ENCODE measurements at regions not wholly inside any gene's neighbourhood (a gene's known extent, or its start where the extent isn't known, plus 50 kb on each side); places are given as distances from the start of the nearest gene placed in this dataset.

DNA sequence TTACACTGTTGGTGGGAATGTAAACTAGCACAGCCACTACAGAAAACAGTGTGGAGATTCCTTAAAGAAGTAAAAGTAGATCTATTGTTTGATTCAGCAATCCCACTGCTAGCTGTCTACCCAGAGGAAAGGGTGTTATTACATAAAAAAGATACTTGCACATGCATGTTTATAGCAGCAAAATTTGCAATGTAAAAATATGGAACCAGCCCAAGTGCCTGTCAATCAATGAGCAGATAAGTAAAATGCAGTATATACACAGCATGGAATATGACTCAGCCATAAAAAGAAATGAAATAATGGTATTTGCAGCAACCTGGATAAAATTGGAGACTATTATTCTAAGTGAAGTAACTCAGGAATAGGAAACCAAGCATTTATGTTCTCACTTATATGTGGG, 161.7 kb downstream of the DDX3Y start:
- intact Hi-C loops (cut with micrococcal nuclease) = no loop called here
- no peak overlapping the region for H3K27ac ChIP-seq (replicated peaks)
- no peak for DNase-seq
- no peaks in the 10 kb centered on the region for H3K27me3 ChIP-seq (ENCODE audit: low read depth)
- no peaks in the 10 kb centered on the region for H3K36me3 ChIP-seq
- H3K4me1 ChIP-seq = no peaks in the 10 kb centered on the region
- H3K4me3 ChIP-seq = no peak overlapping the region
- H3K9me3 ChIP-seq (replicated peaks) = peaks cover 5% of the 10 kb centered on the region
- TF ChIP-seq, protein P1, sequence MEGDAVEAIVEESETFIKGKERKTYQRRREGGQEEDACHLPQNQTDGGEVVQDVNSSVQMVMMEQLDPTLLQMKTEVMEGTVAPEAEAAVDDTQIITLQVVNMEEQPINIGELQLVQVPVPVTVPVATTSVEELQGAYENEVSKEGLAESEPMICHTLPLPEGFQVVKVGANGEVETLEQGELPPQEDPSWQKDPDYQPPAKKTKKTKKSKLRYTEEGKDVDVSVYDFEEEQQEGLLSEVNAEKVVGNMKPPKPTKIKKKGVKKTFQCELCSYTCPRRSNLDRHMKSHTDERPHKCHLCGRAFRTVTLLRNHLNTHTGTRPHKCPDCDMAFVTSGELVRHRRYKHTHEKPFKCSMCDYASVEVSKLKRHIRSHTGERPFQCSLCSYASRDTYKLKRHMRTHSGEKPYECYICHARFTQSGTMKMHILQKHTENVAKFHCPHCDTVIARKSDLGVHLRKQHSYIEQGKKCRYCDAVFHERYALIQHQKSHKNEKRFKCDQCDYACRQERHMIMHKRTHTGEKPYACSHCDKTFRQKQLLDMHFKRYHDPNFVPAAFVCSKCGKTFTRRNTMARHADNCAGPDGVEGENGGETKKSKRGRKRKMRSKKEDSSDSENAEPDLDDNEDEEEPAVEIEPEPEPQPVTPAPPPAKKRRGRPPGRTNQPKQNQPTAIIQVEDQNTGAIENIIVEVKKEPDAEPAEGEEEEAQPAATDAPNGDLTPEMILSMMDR (IDR thresholded peaks at IDR 0.05; ENCODE audit: borderline replicate concordance) = no peak

DNA sequence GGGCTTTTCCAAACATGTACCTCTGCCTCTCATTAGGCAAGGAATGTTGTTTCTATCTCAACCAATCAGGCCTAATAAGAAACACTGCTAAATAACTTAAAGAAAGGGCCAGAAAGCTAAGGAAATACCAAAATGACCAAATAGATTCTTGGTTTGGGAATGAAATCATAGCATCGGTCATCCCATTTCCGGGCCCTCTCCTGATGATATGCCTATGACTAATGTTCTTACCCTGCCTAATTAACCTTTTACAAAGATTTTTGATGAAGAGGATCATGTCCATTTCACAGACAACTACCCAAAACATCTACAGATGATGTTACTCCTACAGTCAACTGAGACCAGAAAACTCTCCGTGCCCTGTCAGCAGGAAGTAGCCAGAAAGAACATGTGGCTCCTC, 164.0 kb downstream of the DDX3Y start:
- H3K4me3 ChIP-seq = no peak overlapping the region
- intact Hi-C loops (cut with micrococcal nuclease) = no loop called here
- H3K36me3 ChIP-seq = no peaks in the 10 kb centered on the region
- H3K9me3 ChIP-seq (replicated peaks) = peaks cover 10% of the 10 kb centered on the region
- TF ChIP-seq, protein P1 (IDR thresholded peaks at IDR 0.05; ENCODE audit: borderline replicate concordance) = no peak
- H3K4me1 ChIP-seq = no peaks in the 10 kb centered on the region
- DNase-seq = no peak
- no peaks in the 10 kb centered on the region for H3K27me3 ChIP-seq (ENCODE audit: low read depth)
- H3K27ac ChIP-seq (replicated peaks) = no peak overlapping the region

GRCh38 chrY:13069111-13069510, 164.4 kb downstream of the DDX3Y start:
- peaks cover 10% of the 10 kb centered on the region for H3K9me3 ChIP-seq (replicated peaks)
- H3K4me1 ChIP-seq = no peaks in the 10 kb centered on the region
- H3K27ac ChIP-seq (replicated peaks) = no peak overlapping the region
- no peak for DNase-seq
- intact Hi-C loops (cut with micrococcal nuclease) = no loop called here
- H3K4me3 ChIP-seq = no peak overlapping the region
- TF ChIP-seq, protein P1 (IDR thresholded peaks at IDR 0.05; ENCODE audit: borderline replicate concordance) = no peak
- H3K27me3 ChIP-seq (ENCODE audit: low read depth) = no peaks in the 10 kb centered on the region
- no peaks in the 10 kb centered on the region for H3K36me3 ChIP-seq

DNA sequence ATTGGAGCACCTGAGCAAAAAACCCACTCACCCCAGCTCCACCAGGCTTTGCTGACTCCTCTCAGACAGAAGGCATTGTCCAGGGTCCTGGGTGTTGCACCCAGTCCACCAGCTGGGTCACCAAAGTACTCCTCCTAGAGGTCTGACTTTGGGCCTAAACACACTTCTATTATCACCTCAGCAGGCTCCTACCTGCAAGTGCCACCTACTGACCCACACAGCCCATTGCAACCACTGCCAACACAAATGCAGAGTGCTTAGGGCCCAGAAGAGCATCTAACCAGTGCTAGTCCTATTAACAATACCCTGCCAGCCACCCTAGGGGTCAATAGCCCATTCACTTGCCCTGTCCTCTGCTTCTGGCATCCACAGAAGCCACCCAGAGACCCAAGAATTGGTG, 178.1 kb downstream of the DDX3Y start:
- Histone ChIP-seq H3K36me3 (no peaks in the 10 kb centered on the region), H3K4me3 (no peak overlapping the region), H3K27ac (replicated peaks) (no peak overlapping the region), H3K27me3 (ENCODE audit: low read depth) (no peaks in the 10 kb centered on the region), H3K9me3 (replicated peaks) (no peaks in the 10 kb centered on the region), H3K4me1 (no peaks in the 10 kb centered on the region)
- no peak for DNase-seq
- TF ChIP-seq, protein P1 (IDR thresholded peaks at IDR 0.05; ENCODE audit: borderline replicate concordance) = no peak
- intact Hi-C loops (cut with micrococcal nuclease) = no loop called here

DNA sequence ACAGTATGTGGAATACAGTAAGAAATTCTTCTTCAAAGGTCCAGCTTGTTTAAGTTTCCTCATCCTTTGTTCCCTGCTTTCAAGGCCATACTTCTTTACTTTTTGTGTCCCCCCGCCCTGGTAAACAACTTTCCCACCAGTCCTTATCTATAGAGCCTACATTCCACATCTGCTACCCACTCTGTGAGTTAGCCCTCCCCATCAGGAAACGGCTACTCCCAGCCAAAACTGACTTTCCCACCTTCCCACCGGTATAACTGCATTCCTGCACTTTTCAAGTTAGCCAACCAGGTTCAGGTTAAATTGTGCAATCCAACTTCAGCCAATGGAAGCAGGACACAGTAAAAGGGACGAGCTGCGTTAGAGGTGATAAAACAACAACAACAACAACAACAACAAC, 186.9 kb downstream of the DDX3Y start:
- H3K27me3 ChIP-seq (ENCODE audit: low read depth) = no peaks in the 10 kb centered on the region
- H3K36me3 ChIP-seq = no peaks in the 10 kb centered on the region
- TF ChIP-seq, protein P1 (IDR thresholded peaks at IDR 0.05; ENCODE audit: borderline replicate concordance) = no peak
- no peak for DNase-seq
- H3K4me3 ChIP-seq = no peak overlapping the region
- no peak overlapping the region for H3K27ac ChIP-seq (replicated peaks)
- intact Hi-C loops (cut with micrococcal nuclease) = no loop called here
- H3K9me3 ChIP-seq (replicated peaks) = no peaks in the 10 kb centered on the region
- no peaks in the 10 kb centered on the region for H3K4me1 ChIP-seq

DNA sequence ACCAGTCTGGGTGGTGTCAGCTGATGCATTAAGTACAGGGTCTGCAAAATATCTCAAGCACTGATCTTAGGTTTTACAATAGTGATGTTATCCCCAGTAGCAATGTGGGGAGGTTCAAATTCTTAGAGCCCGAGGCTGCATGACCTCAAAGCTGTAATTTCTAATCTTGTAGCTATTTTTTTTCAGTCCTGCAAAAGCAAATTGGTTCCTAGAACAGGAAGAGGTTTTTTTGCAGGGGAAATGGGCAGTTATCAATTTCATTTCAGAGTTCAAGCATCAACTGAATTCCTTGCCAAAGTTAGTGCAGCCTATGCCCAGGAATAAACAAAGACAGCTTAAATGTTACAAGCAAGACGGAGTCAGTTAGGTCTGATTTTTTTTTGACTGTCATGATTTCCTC, 188.3 kb downstream of the DDX3Y start:
- H3K27ac ChIP-seq (replicated peaks) = no peak overlapping the region
- no peaks in the 10 kb centered on the region for H3K9me3 ChIP-seq (replicated peaks)
- no peak overlapping the region for H3K4me3 ChIP-seq
- TF ChIP-seq, protein P1 (IDR thresholded peaks at IDR 0.05; ENCODE audit: borderline replicate concordance) = no peak
- no peaks in the 10 kb centered on the region for H3K4me1 ChIP-seq
- intact Hi-C loops (cut with micrococcal nuclease) = no loop called here
- DNase-seq = no peak
- H3K27me3 ChIP-seq (ENCODE audit: low read depth) = no peaks in the 10 kb centered on the region
- H3K36me3 ChIP-seq = no peaks in the 10 kb centered on the region

All from left ventricle myocardium inferior (tissue), 1 donor.